ENCODE measurements at regions not wholly inside any gene's neighbourhood (a gene's known extent, or its start where the extent isn't known, plus 50 kb on each side); places are given as distances from the start of the nearest gene placed in this dataset.

GRCh38 chr9:108709126-108709525 is 146.7 kb downstream of the ACTL7B start:
- Histone ChIP-seq H3K4me3 (no peak overlapping the region), H3K36me3 (no peaks in the 10 kb centered on the region), H3K4me1 (no peaks in the 10 kb centered on the region), H3K27me3 (no peaks in the 10 kb centered on the region), H3K9me3 (no peaks in the 10 kb centered on the region), H3K27ac (peak overlapping the region in 1 of 2 donors; percentile 57)
- DNase-seq = no peak
- intact Hi-C loops (cut with DNase I; ENCODE audit: low total_unique reads) = no loop called here
- no peak for TF ChIP-seq CTCF (IDR thresholded peaks at IDR 0.05)

- peak overlapping the region in 1 of 2 donors; percentile 57 for H3K27ac ChIP-seq
- peak in 1 of 2 donors; percentile 82 for DNase-seq
- no peaks in the 10 kb centered on the region for H3K4me1 ChIP-seq
- H3K36me3 ChIP-seq = no peaks in the 10 kb centered on the region
- no peaks in the 10 kb centered on the region for H3K9me3 ChIP-seq
- H3K27me3 ChIP-seq = no peaks in the 10 kb centered on the region
- no peak overlapping the region for H3K4me3 ChIP-seq
- no peak for TF ChIP-seq CTCF (IDR thresholded peaks at IDR 0.05)
- intact Hi-C loops (cut with DNase I; ENCODE audit: low total_unique reads) = no loop called here
These were observed 147.3 kb downstream of the ACTL7B start for GRCh38 chr9:108708448-108708847.

- Histone ChIP-seq H3K27ac (no peak overlapping the region), H3K4me3 (no peak overlapping the region), H3K4me1 (no peaks in the 10 kb centered on the region), H3K9me3 (no peaks in the 10 kb centered on the region), H3K36me3 (no peaks in the 10 kb centered on the region), H3K27me3 (no peaks in the 10 kb centered on the region)
- no peak for TF ChIP-seq CTCF (IDR thresholded peaks at IDR 0.05)
- DNase-seq = no peak
- intact Hi-C loops (cut with DNase I; ENCODE audit: low total_unique reads) = no loop called here
These were observed 148.7 kb downstream of the ACTL7B start for GRCh38 chr9:108707120-108707519.

GRCh38 chr9:108704156-108704852 is 151.5 kb downstream of the ACTL7B start:
- no peak for DNase-seq
- intact Hi-C loops (cut with DNase I; ENCODE audit: low total_unique reads) = no loop called here
- no peak for TF ChIP-seq CTCF (IDR thresholded peaks at IDR 0.05)
- Histone ChIP-seq H3K27me3 (no peaks in the 10 kb centered on the region), H3K4me1 (no peaks in the 10 kb centered on the region), H3K9me3 (no peaks in the 10 kb centered on the region), H3K4me3 (no peak overlapping the region), H3K36me3 (no peaks in the 10 kb centered on the region), H3K27ac (no peak overlapping the region)

DNA sequence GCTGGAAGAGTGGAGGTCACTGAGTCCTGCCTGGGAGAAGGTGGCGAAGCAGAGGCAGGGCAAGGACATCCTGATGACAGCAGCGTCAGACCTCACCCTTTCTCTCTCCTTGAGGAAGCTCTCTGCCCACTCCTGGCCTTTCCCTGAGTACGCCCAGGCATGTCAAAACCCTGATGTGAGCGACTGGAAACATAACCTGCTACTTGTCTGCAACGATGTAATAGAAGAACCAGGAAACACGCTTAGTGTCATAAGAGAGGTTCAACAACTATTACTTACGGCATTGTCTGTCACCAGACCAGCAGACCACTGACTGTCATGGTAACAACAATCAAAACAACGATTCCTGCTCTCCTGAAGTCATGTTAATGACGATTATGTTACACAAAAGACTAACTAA is 152.4 kb downstream of the ACTL7B start:
- Histone ChIP-seq H3K4me3 (no peak overlapping the region), H3K4me1 (no peaks in the 10 kb centered on the region), H3K27ac (no peak overlapping the region), H3K9me3 (no peaks in the 10 kb centered on the region), H3K36me3 (no peaks in the 10 kb centered on the region), H3K27me3 (no peaks in the 10 kb centered on the region)
- no peak for TF ChIP-seq CTCF (IDR thresholded peaks at IDR 0.05)
- intact Hi-C loops (cut with DNase I; ENCODE audit: low total_unique reads) = no loop called here
- no peak for DNase-seq

GRCh38 chr9:108702681-108703080 is 153.1 kb downstream of the ACTL7B start:
- no peak for TF ChIP-seq CTCF (IDR thresholded peaks at IDR 0.05)
- H3K4me1 ChIP-seq = no peaks in the 10 kb centered on the region
- intact Hi-C loops (cut with DNase I; ENCODE audit: low total_unique reads) = no loop called here
- no peak overlapping the region for H3K27ac ChIP-seq
- no peaks in the 10 kb centered on the region for H3K9me3 ChIP-seq
- no peaks in the 10 kb centered on the region for H3K36me3 ChIP-seq
- DNase-seq = no peak
- no peaks in the 10 kb centered on the region for H3K27me3 ChIP-seq
- H3K4me3 ChIP-seq = no peak overlapping the region
